T-cell (primary cell): ENCODE measurements at regions not wholly inside any gene's neighbourhood (a gene's known extent, or its start where the extent isn't known, plus 50 kb on each side); places are given as distances from the start of the nearest gene placed in this dataset.

ENCODE experiments used
- ATAC-seq, 4 experiments: fragments of 200-7000 bp in 3 of 4; fragments of 150-1000 bp in 1 of 4; cut with Tn5 transposase; replicated peaks in 1 of 4; 1 replicate in 3 of 4; 2 replicates in 1 of 4; pipeline ENCODE4 v1.10.0; 2021; ENCODE audit warnings: moderate library complexity in 3 of 4, mild to moderate bottlenecking in 2 of 4, moderate number of reproducible peaks in 1 of 4
- CTCF ChIA-PET, 2 donors: fragments of 300-600 bp; sonication (Branson Sonifier 250); formaldehyde crosslinking; loops; one replicate each; lab custom pipeline; 2022; ENCODE audit warnings: antibody characterized with exemption in 2 of 2; lab: Charles Lee
- POLR2A ChIA-PET, 2 donors: fragments of 300-600 bp; sonication (Branson Sonifier 250); formaldehyde crosslinking; loops; one replicate each; lab custom pipeline; 2022; ENCODE audit warnings: antibody characterized with exemption in 2 of 2; lab: Charles Lee
- DNase-seq, 35 experiments: peaks; one replicate each; pipeline versions ENCODE4 v3.0.0 to v3.0.0-alpha.2; 2013 to 2023
- H3K27ac ChIP-seq: one replicate; pipeline ENCODE4 v1.5.1; 2013; ENCODE audit warnings: low read length
- H3K27me3 ChIP-seq, 2 experiments: replicated peaks in 1 of 2; 1 replicate in 1 of 2; 2 replicates in 1 of 2; pipeline versions ENCODE4 v1.6.1 to v1.7.0; 2013; ENCODE audit warnings: low read length in 1 of 2, mixed read lengths in 1 of 2; ENCODE audit not compliant: control insufficient read depth in 2 of 2, insufficient read depth in 2 of 2; ENCODE audit errors: extremely low read depth in 1 of 2
- H3K36me3 ChIP-seq, 2 donors: 1 replicate in 1 of 2; 2 replicates in 1 of 2; pipeline versions ENCODE4 v1.6.1 to v1.7.0; 2013; ENCODE audit warnings: low read length in 1 of 2; ENCODE audit not compliant: control insufficient read depth in 2 of 2, insufficient read depth in 1 of 2; ENCODE audit errors: extremely low read depth in 1 of 2
- H3K4me1 ChIP-seq, 2 experiments: 1 replicate in 1 of 2; 2 replicates in 1 of 2; pipeline versions ENCODE4 v1.6.1 to v1.7.0; 2013; ENCODE audit warnings: low read length in 2 of 2, mixed read lengths in 1 of 2; ENCODE audit not compliant: insufficient read depth in 2 of 2, control insufficient read depth in 1 of 2; ENCODE audit errors: extremely low read depth in 1 of 2
- H3K4me3 ChIP-seq, 2 donors: 1 replicate in 1 of 2; 2 replicates in 1 of 2; pipeline versions ENCODE4 v1.5.1 to v1.7.0; 2013; ENCODE audit warnings: mild to moderate bottlenecking in 2 of 2, low read length in 1 of 2, moderate library complexity in 1 of 2; ENCODE audit not compliant: control insufficient read depth in 1 of 2; ENCODE audit errors: extremely low read depth in 1 of 2
- H3K9me3 ChIP-seq: 2 replicates; pipeline ENCODE4 v1.7.0; 2013
- H3K27ac Mint-ChIP-seq, 2 donors: one replicate each; pipeline ENCODE4 v1.8.0; 2020 to 2021; ENCODE audit warnings: mild to moderate bottlenecking in 2 of 2, mixed read lengths in 2 of 2
- H3K27me3 Mint-ChIP-seq, 2 donors: one replicate each; pipeline ENCODE4 v1.8.0; 2021 to 2022; ENCODE audit warnings: mixed read lengths in 2 of 2
- H3K36me3 Mint-ChIP-seq: one replicate; pipeline ENCODE4 v1.8.0; 2021; ENCODE audit warnings: mixed read lengths
- H3K4me1 Mint-ChIP-seq, 3 donors: one replicate each; pipeline ENCODE4 v1.8.0; 2020 to 2022; ENCODE audit warnings: mixed read lengths in 3 of 3, mild to moderate bottlenecking in 1 of 3
- H3K4me3 Mint-ChIP-seq, 3 donors: one replicate each; pipeline ENCODE4 v1.8.0; 2020 to 2022; ENCODE audit warnings: mild to moderate bottlenecking in 3 of 3, mixed read lengths in 3 of 3, moderate library complexity in 3 of 3
- H3K9me3 Mint-ChIP-seq, 3 donors: one replicate each; pipeline ENCODE4 v1.8.0; 2020 to 2022; ENCODE audit warnings: mixed read lengths in 3 of 3
- WGBS: methylation state at CpG from one replicate; pipeline ENCODE4 v1.1.5; 2013; ENCODE audit warnings: missing lambda C conversion rate; ENCODE audit not compliant: insufficient coverage; 5-methylcytosine and 5-hydroxymethylcytosine counted together

GRCh38 chr1:219293410-219293809 is 119.7 kb downstream of the LYPLAL1 start:
- Histone ChIP-seq H3K27me3 (no peaks in the 10 kb centered on the region), H3K36me3 (no peaks in the 10 kb centered on the region), H3K9me3 (no peaks in the 10 kb centered on the region), H3K27ac (no peak overlapping the region), H3K4me3 (no peak overlapping the region), H3K4me1 (no peaks in the 10 kb centered on the region)
- no peaks in the 10 kb centered on the region for H3K27me3 Mint-ChIP-seq
- ChIA-PET CTCF (no interaction called here), POLR2A (no interaction called here)
- H3K36me3 Mint-ChIP-seq, result peaks cover 5% of the 10 kb centered on the region
- no peak for ATAC-seq
- H3K27ac Mint-ChIP-seq, result no peak overlapping the region
- WGBS, result no CpG with 5 or more reads among the region's 3 CpGs
- H3K4me1 Mint-ChIP-seq, result no peaks in the 10 kb centered on the region
- DNase-seq, result no peak
- no peaks in the 10 kb centered on the region for H3K9me3 Mint-ChIP-seq
- no peak overlapping the region for H3K4me3 Mint-ChIP-seq

DNA sequence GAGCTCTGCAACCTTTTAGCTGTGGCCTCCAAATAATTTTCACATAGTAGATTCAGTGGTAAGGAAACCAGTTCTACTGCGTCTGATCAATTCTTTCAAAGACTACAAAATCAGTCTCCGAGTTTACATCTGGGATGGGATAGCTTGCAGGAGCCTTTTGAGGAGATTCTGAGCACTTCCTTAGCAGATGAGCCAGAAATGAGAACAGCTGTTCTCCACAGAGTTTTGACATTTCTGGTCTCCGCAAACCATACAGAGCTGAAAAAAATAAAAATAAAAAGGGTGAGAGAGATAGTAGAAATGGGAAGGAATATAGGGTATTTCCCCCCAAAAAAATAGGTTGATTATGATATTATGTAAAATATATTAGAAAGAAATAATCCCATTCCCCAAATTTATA is 119.3 kb downstream of the LYPLAL1 start:
- Mint-ChIP-seq H3K4me1 (no peaks in the 10 kb centered on the region), H3K27ac (no peak overlapping the region), H3K9me3 (no peaks in the 10 kb centered on the region), H3K4me3 (no peak overlapping the region), H3K36me3 (peaks cover 5% of the 10 kb centered on the region), H3K27me3 (no peaks in the 10 kb centered on the region)
- ChIA-PET CTCF (no interaction called here), POLR2A (no interaction called here)
- no peak overlapping the region for H3K4me3 ChIP-seq
- ATAC-seq (no peak), DNase-seq (no peak)
- H3K27ac ChIP-seq, result no peak overlapping the region
- no peaks in the 10 kb centered on the region for H3K27me3 ChIP-seq
- WGBS, result no CpG with 5 or more reads among the region's 3 CpGs
- H3K36me3 ChIP-seq, result no peaks in the 10 kb centered on the region
- H3K4me1 ChIP-seq, result no peaks in the 10 kb centered on the region
- no peaks in the 10 kb centered on the region for H3K9me3 ChIP-seq

GRCh38 chr1:219292341-219292740 is 118.7 kb downstream of the LYPLAL1 start:
- H3K27me3 ChIP-seq, result no peaks in the 10 kb centered on the region
- H3K27ac Mint-ChIP-seq, result no peak overlapping the region
- H3K36me3 ChIP-seq, result no peaks in the 10 kb centered on the region
- H3K4me1 ChIP-seq, result no peaks in the 10 kb centered on the region
- ATAC-seq (no peak), DNase-seq (no peak)
- no peak overlapping the region for H3K27ac ChIP-seq
- H3K4me1 Mint-ChIP-seq, result no peaks in the 10 kb centered on the region
- ChIA-PET CTCF (no interaction called here), POLR2A (no interaction called here)
- H3K9me3 ChIP-seq, result no peaks in the 10 kb centered on the region
- no peaks in the 10 kb centered on the region for H3K27me3 Mint-ChIP-seq
- H3K4me3 ChIP-seq, result no peak overlapping the region
- H3K36me3 Mint-ChIP-seq, result peaks cover 5% of the 10 kb centered on the region
- no peaks in the 10 kb centered on the region for H3K9me3 Mint-ChIP-seq
- no peak overlapping the region for H3K4me3 Mint-ChIP-seq

DNA sequence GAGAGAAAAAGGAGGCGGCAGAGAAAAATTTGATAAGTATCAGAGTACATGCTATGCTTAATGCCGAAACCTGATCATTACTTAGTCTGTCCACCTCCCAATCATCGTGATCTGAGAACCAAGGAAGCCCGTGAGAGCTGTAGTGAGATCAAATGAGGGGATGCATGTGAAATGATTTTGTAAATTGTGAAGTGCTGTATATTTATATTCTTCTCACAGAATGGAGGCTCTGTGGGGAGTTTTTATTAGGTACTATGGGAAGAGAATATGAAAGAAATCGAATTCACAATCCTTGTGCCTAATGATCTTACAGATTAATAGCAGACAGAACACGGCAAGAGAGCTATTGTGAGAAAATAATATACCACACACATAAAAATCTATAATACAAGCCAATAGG is 115.5 kb downstream of the LYPLAL1 start:
- Mint-ChIP-seq H3K27me3 (no peaks in the 10 kb centered on the region), H3K27ac (no peak overlapping the region), H3K9me3 (no peaks in the 10 kb centered on the region), H3K4me1 (no peaks in the 10 kb centered on the region), H3K4me3 (no peak overlapping the region), H3K36me3 (peaks cover 1% of the 10 kb centered on the region)
- CTCF ChIA-PET, result no interaction called here
- no peaks in the 10 kb centered on the region for H3K27me3 ChIP-seq
- H3K27ac ChIP-seq, result no peak overlapping the region
- no peaks in the 10 kb centered on the region for H3K9me3 ChIP-seq
- ATAC-seq (no peak), DNase-seq (no peak)
- no peaks in the 10 kb centered on the region for H3K4me1 ChIP-seq
- POLR2A ChIA-PET, result no interaction called here
- no peak overlapping the region for H3K4me3 ChIP-seq
- WGBS, result no CpG with 5 or more reads among the region's 6 CpGs
- H3K36me3 ChIP-seq, result no peaks in the 10 kb centered on the region

GRCh38 chr1:219283541-219283940 is 109.9 kb downstream of the LYPLAL1 start:
- Histone ChIP-seq H3K4me3 (no peak overlapping the region), H3K36me3 (no peaks in the 10 kb centered on the region), H3K9me3 (no peaks in the 10 kb centered on the region), H3K4me1 (no peaks in the 10 kb centered on the region), H3K27ac (no peak overlapping the region), H3K27me3 (no peaks in the 10 kb centered on the region)
- POLR2A ChIA-PET, result no interaction called here
- H3K9me3 Mint-ChIP-seq, result peaks cover 0 to 5% (median 0%) of the 10 kb centered on the region in 3 donors
- no peaks in the 10 kb centered on the region for H3K36me3 Mint-ChIP-seq
- no peaks in the 10 kb centered on the region for H3K27me3 Mint-ChIP-seq
- CTCF ChIA-PET, result no interaction called here
- no peaks in the 10 kb centered on the region for H3K4me1 Mint-ChIP-seq
- ATAC-seq, result no peak
- H3K27ac Mint-ChIP-seq, result no peak overlapping the region
- DNase-seq, result no peak
- no peak overlapping the region for H3K4me3 Mint-ChIP-seq

DNA sequence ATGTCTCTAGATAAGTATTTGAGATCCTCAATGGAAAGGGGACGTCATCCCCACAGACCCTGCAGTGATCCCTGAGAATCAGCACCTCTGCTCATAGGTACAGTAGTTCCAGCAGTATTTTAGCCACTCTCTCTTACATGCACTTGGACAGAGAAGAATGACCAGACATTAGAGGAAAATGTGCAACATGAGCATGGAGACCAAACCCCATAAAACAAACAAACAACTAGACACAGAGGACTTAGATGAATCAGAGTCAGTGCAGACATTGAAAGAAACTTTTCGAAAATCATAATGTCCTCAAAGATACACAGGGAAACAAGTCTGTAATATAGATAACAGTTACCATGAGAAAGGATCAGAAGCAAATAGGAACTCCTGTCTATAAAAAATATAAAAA is 108.2 kb downstream of the LYPLAL1 start:
- H3K36me3 Mint-ChIP-seq, result no peaks in the 10 kb centered on the region
- H3K27ac Mint-ChIP-seq, result no peak overlapping the region
- Histone ChIP-seq H3K27me3 (no peaks in the 10 kb centered on the region), H3K36me3 (no peaks in the 10 kb centered on the region), H3K27ac (no peak overlapping the region), H3K9me3 (no peaks in the 10 kb centered on the region), H3K4me1 (no peaks in the 10 kb centered on the region), H3K4me3 (no peak overlapping the region)
- no peak overlapping the region for H3K4me3 Mint-ChIP-seq
- WGBS, result no CpG with 5 or more reads among the region's 2 CpGs
- H3K4me1 Mint-ChIP-seq, result no peaks in the 10 kb centered on the region
- H3K9me3 Mint-ChIP-seq, result peaks cover 0 to 5% (median 0%) of the 10 kb centered on the region in 3 donors
- POLR2A ChIA-PET, result no interaction called here
- CTCF ChIA-PET, result no interaction called here
- no peaks in the 10 kb centered on the region for H3K27me3 Mint-ChIP-seq
- ATAC-seq (no peak), DNase-seq (no peak)

- H3K27me3 ChIP-seq, result no peaks in the 10 kb centered on the region
- Mint-ChIP-seq H3K27ac (no peak overlapping the region), H3K36me3 (no peaks in the 10 kb centered on the region), H3K9me3 (peaks cover 0 to 5% (median 0%) of the 10 kb centered on the region in 3 donors), H3K27me3 (no peaks in the 10 kb centered on the region), H3K4me1 (no peaks in the 10 kb centered on the region), H3K4me3 (no peak overlapping the region)
- H3K4me3 ChIP-seq, result no peak overlapping the region
- no peaks in the 10 kb centered on the region for H3K9me3 ChIP-seq
- no peaks in the 10 kb centered on the region for H3K36me3 ChIP-seq
- DNase-seq, result no peak
- ChIA-PET POLR2A (no interaction called here), CTCF (no interaction called here)
- ATAC-seq, result no peak
- H3K27ac ChIP-seq, result no peak overlapping the region
- WGBS, result 60% methylated on average over 1 of the region's 6 CpGs
- H3K4me1 ChIP-seq, result no peaks in the 10 kb centered on the region
Measured at GRCh38 chr1:219279017-219279770, 105.5 kb downstream of the LYPLAL1 start.
